LNCAP (cell line): ENCODE measurements at regions not wholly inside any gene's neighbourhood (a gene's known extent, or its start where the extent isn't known, plus 50 kb on each side); places are given as distances from the start of the nearest gene placed in this dataset.

Experiments used
- CTCF ChIP-seq: fragments of 450-650 bp; IDR thresholded peaks from 2 replicates; pipeline ENCODE4 v1.5.1; 2017; ENCODE audit warnings: mild to moderate bottlenecking

GRCh38 chr10:55881588-55881987 lies 479.5 kb downstream of the ZWINT start:
- TF ChIP-seq CTCF = no peak

GRCh38 chr10:55873485-55873884 lies 487.6 kb downstream of the ZWINT start:
- TF ChIP-seq CTCF = no peak

GRCh38 chr10:55870186-55870585 lies 490.9 kb downstream of the ZWINT start:
- TF ChIP-seq CTCF = no peak

GRCh38 chr10:55867848-55868247 lies 493.2 kb downstream of the ZWINT start:
- TF ChIP-seq CTCF = no peak

- TF ChIP-seq CTCF = no peak
These were observed 502.3 kb downstream of the ZWINT start for GRCh38 chr10:55858730-55859129.

- TF ChIP-seq CTCF = no peak
These were observed 508.2 kb downstream of the ZWINT start for GRCh38 chr10:55852900-55853299.

GRCh38 chr10:55837273-55837672 lies 523.8 kb downstream of the ZWINT start:
- TF ChIP-seq CTCF = no peak

GRCh38 chr10:55822096-55822495 lies 539.0 kb downstream of the ZWINT start:
- no peak for TF ChIP-seq CTCF
